Fibroblast of lung (primary cell): ENCODE measurements at regions not wholly inside any gene's neighbourhood (a gene's known extent, or its start where the extent isn't known, plus 50 kb on each side); places are given as distances from the start of the nearest gene placed in this dataset.

Experiments
- DNase-seq, 2 donors: peaks; one replicate each; pipeline versions ENCODE4 v3.0.0 to v3.0.0-alpha.2; 2010; ENCODE audit warnings: low read depth in 2 of 2
- H2AFZ ChIP-seq: 2 replicates; pipeline ENCODE4 v1.5.1; 2012; ENCODE audit warnings: low read length, control low read depth, inconsistent platforms
- H3K27ac ChIP-seq: 2 replicates; pipeline ENCODE4 v1.5.1; 2011; ENCODE audit warnings: low read length, control low read depth; ENCODE audit not compliant: insufficient read depth
- H3K27me3 ChIP-seq: 2 replicates; pipeline ENCODE4 v1.5.1; 2011; ENCODE audit warnings: mild to moderate bottlenecking, low read length; ENCODE audit not compliant: control insufficient read depth, insufficient read depth
- H3K36me3 ChIP-seq: 2 replicates; pipeline ENCODE4 v1.5.1; 2011; ENCODE audit warnings: low read length; ENCODE audit not compliant: control insufficient read depth, insufficient read depth
- H3K4me1 ChIP-seq: 2 replicates; pipeline ENCODE4 v1.5.1; 2011; ENCODE audit warnings: low read length; ENCODE audit not compliant: control insufficient read depth, insufficient read depth; ENCODE audit errors: extremely low read depth
- H3K4me2 ChIP-seq: 2 replicates; pipeline ENCODE4 v1.5.1; 2011; ENCODE audit warnings: low read length, control low read depth; ENCODE audit not compliant: insufficient read depth; ENCODE audit errors: extremely low read depth
- H3K4me3 ChIP-seq, 4 experiments: fragments of 200-600 bp in 1 of 4; sonication (generic) in 1 of 4; replicated peaks in 1 of 4; 2 replicates each; pipeline ENCODE4 v1.5.1; 2011 to 2016; ENCODE audit warnings: low read length in 4 of 4, low read depth in 3 of 4, mild to moderate bottlenecking in 3 of 4, control low read depth in 2 of 4, inconsistent platforms in 1 of 4, mixed read lengths in 1 of 4; ENCODE audit not compliant: insufficient read depth in 1 of 4; ENCODE audit errors: control extremely low read depth in 1 of 4
- H3K79me2 ChIP-seq: 2 replicates; pipeline ENCODE4 v1.5.1; 2012; ENCODE audit warnings: mild to moderate bottlenecking, low read length, inconsistent platforms; ENCODE audit not compliant: control insufficient read depth, insufficient read depth
- H3K9ac ChIP-seq: 2 replicates; pipeline ENCODE4 v1.5.1; 2011; ENCODE audit warnings: mild to moderate bottlenecking, low read length, control low read depth; ENCODE audit not compliant: insufficient read depth
- H3K9me3 ChIP-seq: 2 replicates; pipeline ENCODE4 v1.5.1; 2012; ENCODE audit warnings: low read depth, low read length; ENCODE audit not compliant: control insufficient read depth, insufficient read depth
- H4K20me1 ChIP-seq: 2 replicates; pipeline ENCODE4 v1.5.1; 2011; ENCODE audit warnings: low read length; ENCODE audit not compliant: control insufficient read depth, insufficient read depth; ENCODE audit errors: extremely low read depth
- EZH2 ChIP-seq: IDR thresholded peaks from 2 replicates; pipeline ENCODE4 v1.5.1; 2012; ENCODE audit warnings: low read length, control low read depth, mild to moderate bottlenecking; ENCODE audit errors: missing control alignments
- TF ChIP-seq, protein P1 (sequence below), 2 donors: IDR thresholded peaks in 1 of 2; conservative IDR thresholded peaks in 1 of 2; 1 replicate in 1 of 2; 2 replicates in 1 of 2; pipeline ENCODE4 v1.5.1; 2011 to 2012; ENCODE audit warnings: low read length in 2 of 2, control low read depth in 1 of 2, inconsistent platforms in 1 of 2, low read depth in 1 of 2, mild to moderate bottlenecking in 1 of 2

DNA sequence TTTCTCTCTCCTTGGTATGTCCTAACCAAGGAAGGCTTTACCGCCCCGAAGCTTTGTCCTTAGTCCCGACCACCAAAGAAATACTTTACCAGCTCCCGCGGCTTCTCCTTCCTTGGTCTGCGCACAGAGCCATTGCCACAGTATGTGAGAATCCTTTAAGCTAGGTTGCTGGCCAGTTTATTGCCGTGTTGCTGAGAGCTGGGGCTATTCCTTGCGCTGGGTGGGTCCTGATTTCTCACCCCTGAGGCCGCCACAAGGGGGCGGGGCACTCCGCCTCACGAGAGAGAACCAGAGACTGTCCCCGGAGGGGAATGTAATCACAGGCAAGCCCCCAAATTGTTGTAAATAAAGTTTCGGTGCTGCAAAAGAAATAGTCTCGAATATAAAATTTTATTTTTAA lies 331.0 kb upstream of the PCDH10 start:
- Histone ChIP-seq H3K4me3 (no peak overlapping the region), H3K27ac (no peak overlapping the region), H3K27me3 (no peaks in the 10 kb centered on the region), H3K9me3 (no peaks in the 10 kb centered on the region), H3K4me1 (no peaks in the 10 kb centered on the region), H3K9ac (no peak overlapping the region), H3K4me2 (no peak overlapping the region), H4K20me1 (no peaks in the 10 kb centered on the region), H3K79me2 (no peaks in the 10 kb centered on the region), H3K36me3 (no peaks in the 10 kb centered on the region), H2AFZ (no peak overlapping the region)
- no peak for TF ChIP-seq EZH2
- TF ChIP-seq, protein P1, sequence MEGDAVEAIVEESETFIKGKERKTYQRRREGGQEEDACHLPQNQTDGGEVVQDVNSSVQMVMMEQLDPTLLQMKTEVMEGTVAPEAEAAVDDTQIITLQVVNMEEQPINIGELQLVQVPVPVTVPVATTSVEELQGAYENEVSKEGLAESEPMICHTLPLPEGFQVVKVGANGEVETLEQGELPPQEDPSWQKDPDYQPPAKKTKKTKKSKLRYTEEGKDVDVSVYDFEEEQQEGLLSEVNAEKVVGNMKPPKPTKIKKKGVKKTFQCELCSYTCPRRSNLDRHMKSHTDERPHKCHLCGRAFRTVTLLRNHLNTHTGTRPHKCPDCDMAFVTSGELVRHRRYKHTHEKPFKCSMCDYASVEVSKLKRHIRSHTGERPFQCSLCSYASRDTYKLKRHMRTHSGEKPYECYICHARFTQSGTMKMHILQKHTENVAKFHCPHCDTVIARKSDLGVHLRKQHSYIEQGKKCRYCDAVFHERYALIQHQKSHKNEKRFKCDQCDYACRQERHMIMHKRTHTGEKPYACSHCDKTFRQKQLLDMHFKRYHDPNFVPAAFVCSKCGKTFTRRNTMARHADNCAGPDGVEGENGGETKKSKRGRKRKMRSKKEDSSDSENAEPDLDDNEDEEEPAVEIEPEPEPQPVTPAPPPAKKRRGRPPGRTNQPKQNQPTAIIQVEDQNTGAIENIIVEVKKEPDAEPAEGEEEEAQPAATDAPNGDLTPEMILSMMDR (conservative IDR thresholded peaks at IDR 0.05 in 1 of 2, IDR thresholded peaks at IDR 0.05 in 1 of 2; ENCODE audit: low read depth in 1 of 2, low read length in 2 of 2): no peak
- no peak for DNase-seq

DNA sequence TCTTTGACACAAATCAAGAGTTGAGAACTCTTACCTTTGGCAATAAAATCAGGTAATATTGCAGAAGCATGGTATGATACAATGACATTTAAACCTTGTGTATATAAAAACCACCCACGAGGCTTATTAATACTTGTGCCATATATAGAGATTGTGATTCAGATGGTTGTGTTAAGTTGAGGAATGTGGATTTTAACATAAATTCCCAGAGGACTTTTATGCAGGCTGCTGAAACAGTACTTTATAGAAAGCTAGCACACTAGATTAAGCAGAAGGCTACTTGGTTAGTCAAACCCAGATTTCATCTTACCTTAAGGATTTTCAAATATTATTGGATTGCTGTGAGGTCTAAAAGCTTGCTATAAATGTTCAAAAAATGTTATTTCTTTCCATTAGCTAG lies 325.7 kb upstream of the PCDH10 start:
- Histone ChIP-seq H2AFZ (no peak overlapping the region), H4K20me1 (no peaks in the 10 kb centered on the region)

DNA sequence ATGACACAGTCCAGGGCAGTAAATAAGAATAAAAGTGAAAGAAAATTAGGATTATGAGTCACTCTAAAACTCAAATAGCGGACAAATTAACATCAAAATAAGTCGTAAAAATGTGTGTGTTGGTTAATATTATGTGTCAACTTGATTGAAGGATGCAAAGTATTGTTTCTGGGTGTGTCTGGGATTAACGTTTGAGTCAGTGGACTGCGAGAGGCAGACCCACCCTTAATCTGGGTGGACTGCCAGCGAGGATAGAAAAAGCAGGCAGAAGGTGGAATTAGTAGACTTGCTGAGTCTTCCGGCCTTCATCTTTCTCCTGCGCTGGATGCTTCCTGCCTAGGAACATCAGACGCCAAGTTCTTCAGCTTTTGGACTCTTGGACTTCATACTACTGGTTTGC lies 324.3 kb upstream of the PCDH10 start:
- Histone ChIP-seq H3K9ac (no peak overlapping the region), H3K4me1 (no peaks in the 10 kb centered on the region), H3K36me3 (no peaks in the 10 kb centered on the region), H3K9me3 (no peaks in the 10 kb centered on the region), H3K27me3 (no peaks in the 10 kb centered on the region), H3K79me2 (no peaks in the 10 kb centered on the region), H3K4me3 (no peak overlapping the region), H4K20me1 (no peaks in the 10 kb centered on the region), H3K27ac (no peak overlapping the region), H2AFZ (no peak overlapping the region), H3K4me2 (no peak overlapping the region)
- TF ChIP-seq, protein P1 (conservative IDR thresholded peaks at IDR 0.05 in 1 of 2, IDR thresholded peaks at IDR 0.05 in 1 of 2; ENCODE audit: low read depth in 1 of 2, low read length in 2 of 2): no peak
- DNase-seq: no peak

More for the DNA sequence above, 325.7 kb upstream of the PCDH10 start:
- DNase-seq: no peak
- no peaks in the 10 kb centered on the region for H3K9me3 ChIP-seq
- no peaks in the 10 kb centered on the region for H3K27me3 ChIP-seq
- no peaks in the 10 kb centered on the region for H3K36me3 ChIP-seq
- H3K27ac ChIP-seq: no peak overlapping the region
- no peak for TF ChIP-seq EZH2
- TF ChIP-seq, protein P1 (conservative IDR thresholded peaks at IDR 0.05 in 1 of 2, IDR thresholded peaks at IDR 0.05 in 1 of 2; ENCODE audit: low read depth in 1 of 2, low read length in 2 of 2): no peak
- no peaks in the 10 kb centered on the region for H3K4me1 ChIP-seq
- H3K4me3 ChIP-seq: no peak overlapping the region
- H3K4me2 ChIP-seq: no peak overlapping the region
- H3K9ac ChIP-seq: no peak overlapping the region
- no peaks in the 10 kb centered on the region for H3K79me2 ChIP-seq
